H9 (cell line): ENCODE measurements at regions not wholly inside any gene's neighbourhood (a gene's known extent, or its start where the extent isn't known, plus 50 kb on each side); places are given as distances from the start of the nearest gene placed in this dataset.

Experiments
- DNase-seq: peaks from one replicate; pipeline ENCODE4 v3.0.0-alpha.2; 2017
- H2AFZ ChIP-seq: one replicate; pipeline ENCODE4 v1.6.1; 2013; ENCODE audit warnings: mild to moderate bottlenecking, low read length, control low read depth, moderate library complexity
- H2AK5ac ChIP-seq: 2 replicates; pipeline ENCODE4 v1.6.1; 2013; ENCODE audit warnings: low read length, control low read depth, mixed read lengths; ENCODE audit not compliant: insufficient read length
- H2BK120ac ChIP-seq: one replicate; pipeline ENCODE4 v1.6.1; 2013; ENCODE audit warnings: low read depth, mild to moderate bottlenecking, low read length, control low read depth, inconsistent platforms; ENCODE audit not compliant: poor library complexity, severe bottlenecking
- H2BK12ac ChIP-seq: 2 replicates; pipeline ENCODE4 v1.6.1; 2013; ENCODE audit warnings: low read length, control low read depth, mixed read lengths, low read depth; ENCODE audit not compliant: insufficient read length
- H2BK15ac ChIP-seq: 2 replicates; pipeline ENCODE4 v1.6.1; 2013; ENCODE audit warnings: low read depth, low read length, control low read depth
- H2BK20ac ChIP-seq: one replicate; pipeline ENCODE4 v1.6.1; 2013; ENCODE audit warnings: low read depth, mild to moderate bottlenecking, low read length, control low read depth, inconsistent platforms; ENCODE audit not compliant: poor library complexity, severe bottlenecking
- H2BK5ac ChIP-seq: 2 replicates; pipeline ENCODE4 v1.6.1; 2013; ENCODE audit warnings: low read length, control low read depth, mixed read lengths; ENCODE audit not compliant: insufficient read length
- H3K14ac ChIP-seq: 2 replicates; pipeline ENCODE4 v1.6.1; 2013; ENCODE audit warnings: low read length, control low read depth; ENCODE audit not compliant: insufficient read depth
- H3K18ac ChIP-seq: 2 replicates; pipeline ENCODE4 v1.6.1; 2013; ENCODE audit warnings: low read depth, mild to moderate bottlenecking, mixed read lengths, low read length, control low read depth; ENCODE audit not compliant: insufficient read length
- H3K23ac ChIP-seq: 2 replicates; pipeline ENCODE4 v1.6.1; 2013; ENCODE audit warnings: low read length, control low read depth, mixed read lengths, low read depth; ENCODE audit not compliant: insufficient read length
- H3K23me2 ChIP-seq: 2 replicates; pipeline ENCODE4 v1.6.1; 2013; ENCODE audit warnings: low read depth, mild to moderate bottlenecking, mixed read lengths, low read length, control low read depth; ENCODE audit not compliant: insufficient read length, poor library complexity, severe bottlenecking
- H3K27ac ChIP-seq: 2 replicates; pipeline ENCODE4 v1.5.1; 2013; ENCODE audit warnings: low read length, control low read depth, mixed read lengths, low read depth; ENCODE audit not compliant: insufficient read length
- H3K27me3 ChIP-seq: 2 replicates; pipeline ENCODE4 v1.6.1; 2013; ENCODE audit warnings: low read length, control low read depth, inconsistent platforms; ENCODE audit not compliant: insufficient read depth
- H3K4ac ChIP-seq: 2 replicates; pipeline ENCODE4 v1.6.1; 2013; ENCODE audit warnings: low read depth, mild to moderate bottlenecking, control low read depth, inconsistent platforms, low read length, moderate library complexity
- H3K4me1 ChIP-seq: 2 replicates; pipeline ENCODE4 v1.6.1; 2013; ENCODE audit warnings: low read length, control low read depth, inconsistent platforms; ENCODE audit not compliant: insufficient read depth
- H3K4me2 ChIP-seq: 2 replicates; pipeline ENCODE4 v1.6.1; 2013; ENCODE audit warnings: low read length, control low read depth, mixed read lengths; ENCODE audit not compliant: insufficient read length, insufficient read depth
- H3K56ac ChIP-seq: 2 replicates; pipeline ENCODE4 v1.6.1; 2013; ENCODE audit warnings: low read depth, mild to moderate bottlenecking, mixed read lengths, low read length, control low read depth; ENCODE audit not compliant: insufficient read length
- H3K79me1 ChIP-seq: 2 replicates; pipeline ENCODE4 v1.6.1; 2013; ENCODE audit warnings: low read depth, mild to moderate bottlenecking, moderate library complexity, low read length, control low read depth, inconsistent platforms; ENCODE audit not compliant: insufficient read depth, poor library complexity, severe bottlenecking
- H3K79me2 ChIP-seq: 2 replicates; pipeline ENCODE4 v1.6.1; 2013; ENCODE audit warnings: low read length, control low read depth, inconsistent platforms; ENCODE audit not compliant: insufficient read depth
- H3K9ac ChIP-seq: 2 replicates; pipeline ENCODE4 v1.6.1; 2013; ENCODE audit warnings: low read length, control low read depth, mixed read lengths; ENCODE audit not compliant: insufficient read length; ENCODE audit errors: extremely low read depth
- H3K9me3 ChIP-seq: one replicate; pipeline ENCODE4 v1.6.1; 2013; ENCODE audit warnings: low read depth, low read length, inconsistent platforms; ENCODE audit not compliant: control insufficient read depth
- H3T11ph ChIP-seq: one replicate; pipeline ENCODE4 v1.6.1; 2013; ENCODE audit warnings: mild to moderate bottlenecking, low read length, control low read depth, inconsistent platforms
- H4K20me1 ChIP-seq: one replicate; pipeline ENCODE4 v1.6.1; 2013; ENCODE audit not compliant: control insufficient read depth, insufficient read length, insufficient read depth
- H4K5ac ChIP-seq: 2 replicates; pipeline ENCODE4 v1.6.1; 2013; ENCODE audit warnings: low read depth, mild to moderate bottlenecking, mixed read lengths, low read length, control low read depth; ENCODE audit not compliant: insufficient read length
- H4K8ac ChIP-seq: replicated peaks from 2 replicates; pipeline ENCODE4 v1.6.1; 2013; ENCODE audit warnings: low read length, control low read depth, mixed read lengths, low read depth; ENCODE audit not compliant: insufficient read length
- H4K91ac ChIP-seq: 2 replicates; pipeline ENCODE4 v1.6.1; 2013; ENCODE audit warnings: low read depth, mild to moderate bottlenecking, moderate library complexity, mixed read lengths, low read length, control low read depth; ENCODE audit not compliant: insufficient read length
- H3K27ac Mint-ChIP-seq, 3 experiments: 2 replicates in 2 of 3; 3 replicates in 1 of 3; pipeline ENCODE4 v1.8.0; 2020 to 2021; ENCODE audit warnings: mixed read lengths in 3 of 3, mild to moderate bottlenecking in 1 of 3, moderate library complexity in 1 of 3
- H3K27me3 Mint-ChIP-seq: 2 replicates; pipeline ENCODE4 v1.8.0; 2021; ENCODE audit warnings: low read depth, mild to moderate bottlenecking, moderate library complexity, mixed read lengths
- H3K36me3 Mint-ChIP-seq, 3 experiments: 2 replicates in 2 of 3; 3 replicates in 1 of 3; pipeline ENCODE4 v1.8.0; 2020 to 2021; ENCODE audit warnings: low read depth in 3 of 3, mixed read lengths in 3 of 3; ENCODE audit not compliant: insufficient read depth in 1 of 3
- H3K4me1 Mint-ChIP-seq, 2 experiments: 2 replicates each; pipeline ENCODE4 v1.8.0; 2020; ENCODE audit warnings: mixed read lengths in 2 of 2
- H3K4me3 Mint-ChIP-seq, 2 experiments: 2 replicates in 1 of 2; 3 replicates in 1 of 2; pipeline ENCODE4 v1.8.0; 2020 to 2021; ENCODE audit warnings: mild to moderate bottlenecking in 2 of 2, mixed read lengths in 2 of 2, moderate library complexity in 1 of 2
- H3K9me3 Mint-ChIP-seq, 2 experiments: 2 replicates in 1 of 2; 3 replicates in 1 of 2; pipeline ENCODE4 v1.8.0; 2020; ENCODE audit warnings: mild to moderate bottlenecking in 2 of 2, mixed read lengths in 2 of 2, moderate library complexity in 1 of 2
- WGBS: extraction: QIAGEN DNeasy Blood & Tissue Kit; methylation state at CpG from one replicate; pipeline ENCODE4 v1.1.7; 2013; ENCODE audit warnings: missing lambda C conversion rate, low lambda C conversion rate, mixed read lengths; ENCODE audit not compliant: insufficient read length; ENCODE audit errors: extremely low coverage; 5-methylcytosine and 5-hydroxymethylcytosine counted together
- TF ChIP-seq, protein P1 (sequence below): fragments of 200-600 bp; sonication (generic); conservative IDR thresholded peaks from 3 replicates; pipeline ENCODE4 v1.8.0; 2021; ENCODE audit warnings: antibody characterized with exemption, mild to moderate bottlenecking

DNA sequence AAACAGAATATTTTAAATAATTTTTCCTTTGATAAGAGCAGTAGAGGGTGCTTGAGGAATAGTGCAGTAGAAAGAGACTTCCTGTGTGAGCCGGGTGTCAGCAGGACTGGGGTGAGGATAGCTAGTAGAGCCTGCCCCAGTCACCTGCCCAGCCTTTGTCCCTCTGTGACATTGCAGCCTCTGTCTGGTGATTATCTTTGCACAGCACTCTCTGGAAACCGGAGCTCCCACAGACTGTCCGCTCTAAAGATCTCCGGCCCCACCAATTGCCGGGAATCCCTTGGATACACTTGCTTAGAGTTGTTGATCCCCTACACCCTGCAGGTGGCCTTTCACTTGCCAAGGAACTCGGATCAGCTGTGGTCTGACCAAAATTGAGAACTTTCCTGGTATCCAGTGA, 1081.3 kb upstream of the TMEFF2 start:
- Histone ChIP-seq H3K4me1 (no peaks in the 10 kb centered on the region), H3K56ac (no peak overlapping the region), H3K79me1 (no peaks in the 10 kb centered on the region), H3T11ph (no peak overlapping the region), H2BK20ac (no peak overlapping the region), H3K27me3 (no peaks in the 10 kb centered on the region), H3K9ac (no peak overlapping the region), H3K23ac (no peak overlapping the region), H2AK5ac (no peak overlapping the region), H3K14ac (no peak overlapping the region; the same call in 1 of the 2 replicates), H2AFZ (no peak overlapping the region), H2BK5ac (no peak overlapping the region), H3K23me2 (no peaks in the 10 kb centered on the region), H3K4me2 (no peak overlapping the region), H3K4ac (no peak overlapping the region), H3K9me3 (no peaks in the 10 kb centered on the region), H3K18ac (no peak overlapping the region), H2BK120ac (no peak overlapping the region), H4K8ac (no peak overlapping the region), H2BK12ac (no peak overlapping the region), H4K5ac (no peak overlapping the region), H4K20me1 (no peaks in the 10 kb centered on the region), H2BK15ac (no peak overlapping the region), H3K79me2 (no peaks in the 10 kb centered on the region), H4K91ac (no peak overlapping the region), H3K27ac (no peak overlapping the region)
- no CpG with 5 or more reads among the region's 6 CpGs for WGBS
- H3K36me3 Mint-ChIP-seq, result no peaks in the 10 kb centered on the region
- H3K27me3 Mint-ChIP-seq, result peaks cover 3% of the 10 kb centered on the region; the same call in 1 of the 2 replicates
- no peaks in the 10 kb centered on the region for H3K9me3 Mint-ChIP-seq
- no peak for DNase-seq
- no peak overlapping the region for H3K27ac Mint-ChIP-seq
- 0 out of 4 replicates have a peak, but pooled peaks cover 0 to 3% of the 10 kb centered on the region in 2 experiments for H3K4me1 Mint-ChIP-seq
- no peak overlapping the region for H3K4me3 Mint-ChIP-seq
- TF ChIP-seq, protein P1, sequence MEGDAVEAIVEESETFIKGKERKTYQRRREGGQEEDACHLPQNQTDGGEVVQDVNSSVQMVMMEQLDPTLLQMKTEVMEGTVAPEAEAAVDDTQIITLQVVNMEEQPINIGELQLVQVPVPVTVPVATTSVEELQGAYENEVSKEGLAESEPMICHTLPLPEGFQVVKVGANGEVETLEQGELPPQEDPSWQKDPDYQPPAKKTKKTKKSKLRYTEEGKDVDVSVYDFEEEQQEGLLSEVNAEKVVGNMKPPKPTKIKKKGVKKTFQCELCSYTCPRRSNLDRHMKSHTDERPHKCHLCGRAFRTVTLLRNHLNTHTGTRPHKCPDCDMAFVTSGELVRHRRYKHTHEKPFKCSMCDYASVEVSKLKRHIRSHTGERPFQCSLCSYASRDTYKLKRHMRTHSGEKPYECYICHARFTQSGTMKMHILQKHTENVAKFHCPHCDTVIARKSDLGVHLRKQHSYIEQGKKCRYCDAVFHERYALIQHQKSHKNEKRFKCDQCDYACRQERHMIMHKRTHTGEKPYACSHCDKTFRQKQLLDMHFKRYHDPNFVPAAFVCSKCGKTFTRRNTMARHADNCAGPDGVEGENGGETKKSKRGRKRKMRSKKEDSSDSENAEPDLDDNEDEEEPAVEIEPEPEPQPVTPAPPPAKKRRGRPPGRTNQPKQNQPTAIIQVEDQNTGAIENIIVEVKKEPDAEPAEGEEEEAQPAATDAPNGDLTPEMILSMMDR, result no peak
